ENCODE measurements at regions not wholly inside any gene's neighbourhood (a gene's known extent, or its start where the extent isn't known, plus 50 kb on each side); places are given as distances from the start of the nearest gene placed in this dataset.

DNA sequence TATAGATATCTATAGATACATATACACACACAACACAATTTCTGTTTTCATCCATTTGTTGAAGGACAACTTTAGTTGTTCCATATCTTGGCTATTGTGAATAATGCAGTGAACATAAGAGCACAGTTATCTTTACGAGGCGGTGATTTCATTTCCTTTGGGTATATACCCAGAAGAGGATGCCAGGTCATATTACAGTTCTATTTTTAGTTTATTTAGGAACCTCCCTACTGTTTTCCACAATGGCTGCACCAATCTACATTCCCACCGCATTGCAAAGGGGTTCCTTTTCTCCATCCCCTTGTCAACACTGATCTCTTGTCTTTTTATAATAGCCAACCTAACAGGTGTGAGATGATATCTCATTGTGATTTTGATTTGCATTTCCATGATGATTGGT is 143.4 kb upstream of the ARHGAP5 start:
- POLR2A ChIA-PET: interaction anchor here (1.3 kb wide), 1 partner anchor 513 kb away, joined by 3 read pairs; the partner anchor contains the start of gene HEATR5A
- no peaks in the 10 kb centered on the region for H3K36me3 ChIP-seq (ENCODE audit: control insufficient read depth in 2 of 2, insufficient read depth in 1 of 2, low read length in 2 of 2)
- H3K4me3 ChIP-seq (ENCODE audit: low read depth, low read length): no peak overlapping the region
- H3K4me1 ChIP-seq (ENCODE audit: control insufficient read depth, insufficient read depth, low read length): peaks cover 17% of the 10 kb centered on the region
- CTCF ChIA-PET: interaction anchor here (0.6 to 2.9 kb wide), 8 partner anchors 8 to 579 kb away, joined by 3 to 35 read pairs (median 6); no protein-coding TSS in a partner anchor
- no peak overlapping the region for H3K27ac ChIP-seq (ENCODE audit: extremely low read depth, low read depth, low read length)
- H3K9me3 ChIP-seq (ENCODE audit: control insufficient read depth, insufficient read depth, low read depth, low read length): no peaks in the 10 kb centered on the region
- TF ChIP-seq, protein P1, sequence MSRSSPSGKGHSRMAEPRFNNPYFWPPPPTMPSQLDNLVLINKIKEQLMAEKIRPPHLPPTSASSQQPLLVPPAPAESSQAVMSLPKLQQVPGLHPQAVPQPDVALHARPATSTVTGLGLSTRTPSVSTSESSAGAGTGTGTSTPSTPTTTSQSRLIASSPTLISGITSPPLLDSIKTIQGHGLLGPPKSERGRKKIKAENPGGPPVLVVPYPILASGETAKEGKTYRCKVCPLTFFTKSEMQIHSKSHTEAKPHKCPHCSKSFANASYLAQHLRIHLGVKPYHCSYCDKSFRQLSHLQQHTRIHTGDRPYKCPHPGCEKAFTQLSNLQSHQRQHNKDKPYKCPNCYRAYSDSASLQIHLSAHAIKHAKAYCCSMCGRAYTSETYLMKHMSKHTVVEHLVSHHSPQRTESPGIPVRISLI (tag by site-specific recombination; IDR thresholded peaks at IDR 0.05): no peak
- TF ChIP-seq ZNF202 (tag by site-specific recombination; IDR thresholded peaks at IDR 0.05; ENCODE audit: borderline replicate concordance): no peak
- 0 out of 2 replicates have a peak, but pooled peaks have one; percentile 13 for TF ChIP-seq KLF1 (tag by site-specific recombination; IDR thresholded peaks at IDR 0.05)
- TF ChIP-seq ZNF311 (tag by site-specific recombination; IDR thresholded peaks at IDR 0.05; ENCODE audit: borderline replicate concordance): no peak
- TF ChIP-seq ZNF23 (tag by site-specific recombination; IDR thresholded peaks at IDR 0.05; ENCODE audit: borderline replicate concordance): no peak
- no peak for TF ChIP-seq ZNF529 (tag by site-specific recombination; IDR thresholded peaks at IDR 0.05; ENCODE audit: insufficient replicate concordance)
- TF ChIP-seq ZNF266 (tag by site-specific recombination; IDR thresholded peaks at IDR 0.05; ENCODE audit: low read depth): no peak
- TF ChIP-seq ZNF302 (tag by site-specific recombination; IDR thresholded peaks at IDR 0.05; ENCODE audit: low read depth): no peak
- TF ChIP-seq ZNF239 (tag by site-specific recombination; IDR thresholded peaks at IDR 0.05): no peak
- TF ChIP-seq ZNF560 (tag by site-specific recombination; IDR thresholded peaks at IDR 0.05; ENCODE audit: borderline replicate concordance): no peak
- 0 out of 2 replicates have a peak, but pooled peaks have one; percentile 18 for TF ChIP-seq ZBTB21 (tag by site-specific recombination; IDR thresholded peaks at IDR 0.05)
- TF ChIP-seq HOXD13 (CRISPR knock-in tag; IDR thresholded peaks at IDR 0.05; ENCODE audit: borderline replicate concordance): no peak
- TF ChIP-seq ZNF48 (tag by site-specific recombination; IDR thresholded peaks at IDR 0.05): no peak
- no peak for TF ChIP-seq ZFP41 (tag by site-specific recombination; IDR thresholded peaks at IDR 0.05; ENCODE audit: borderline replicate concordance)
- peak; percentile 44; the same call in 1 of the 2 replicates for TF ChIP-seq MZF1 (tag by site-specific recombination; IDR thresholded peaks at IDR 0.05; ENCODE audit: borderline replicate concordance)
- peak; percentile 65; the same call in 1 of the 2 replicates for TF ChIP-seq ZNF10 (tag by site-specific recombination; IDR thresholded peaks at IDR 0.05)
- TF ChIP-seq, protein P2, sequence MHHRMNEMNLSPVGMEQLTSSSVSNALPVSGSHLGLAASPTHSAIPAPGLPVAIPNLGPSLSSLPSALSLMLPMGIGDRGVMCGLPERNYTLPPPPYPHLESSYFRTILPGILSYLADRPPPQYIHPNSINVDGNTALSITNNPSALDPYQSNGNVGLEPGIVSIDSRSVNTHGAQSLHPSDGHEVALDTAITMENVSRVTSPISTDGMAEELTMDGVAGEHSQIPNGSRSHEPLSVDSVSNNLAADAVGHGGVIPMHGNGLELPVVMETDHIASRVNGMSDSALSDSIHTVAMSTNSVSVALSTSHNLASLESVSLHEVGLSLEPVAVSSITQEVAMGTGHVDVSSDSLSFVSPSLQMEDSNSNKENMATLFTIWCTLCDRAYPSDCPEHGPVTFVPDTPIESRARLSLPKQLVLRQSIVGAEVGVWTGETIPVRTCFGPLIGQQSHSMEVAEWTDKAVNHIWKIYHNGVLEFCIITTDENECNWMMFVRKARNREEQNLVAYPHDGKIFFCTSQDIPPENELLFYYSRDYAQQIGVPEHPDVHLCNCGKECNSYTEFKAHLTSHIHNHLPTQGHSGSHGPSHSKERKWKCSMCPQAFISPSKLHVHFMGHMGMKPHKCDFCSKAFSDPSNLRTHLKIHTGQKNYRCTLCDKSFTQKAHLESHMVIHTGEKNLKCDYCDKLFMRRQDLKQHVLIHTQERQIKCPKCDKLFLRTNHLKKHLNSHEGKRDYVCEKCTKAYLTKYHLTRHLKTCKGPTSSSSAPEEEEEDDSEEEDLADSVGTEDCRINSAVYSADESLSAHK (tag by site-specific recombination; IDR thresholded peaks at IDR 0.05): no peak
- TF ChIP-seq, protein P3, sequence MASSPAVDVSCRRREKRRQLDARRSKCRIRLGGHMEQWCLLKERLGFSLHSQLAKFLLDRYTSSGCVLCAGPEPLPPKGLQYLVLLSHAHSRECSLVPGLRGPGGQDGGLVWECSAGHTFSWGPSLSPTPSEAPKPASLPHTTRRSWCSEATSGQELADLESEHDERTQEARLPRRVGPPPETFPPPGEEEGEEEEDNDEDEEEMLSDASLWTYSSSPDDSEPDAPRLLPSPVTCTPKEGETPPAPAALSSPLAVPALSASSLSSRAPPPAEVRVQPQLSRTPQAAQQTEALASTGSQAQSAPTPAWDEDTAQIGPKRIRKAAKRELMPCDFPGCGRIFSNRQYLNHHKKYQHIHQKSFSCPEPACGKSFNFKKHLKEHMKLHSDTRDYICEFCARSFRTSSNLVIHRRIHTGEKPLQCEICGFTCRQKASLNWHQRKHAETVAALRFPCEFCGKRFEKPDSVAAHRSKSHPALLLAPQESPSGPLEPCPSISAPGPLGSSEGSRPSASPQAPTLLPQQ (tag by site-specific recombination; IDR thresholded peaks at IDR 0.05): 0 out of 2 replicates have a peak, but pooled peaks have one; percentile 26
- peak; percentile 39; the same call in 1 of the 2 replicates for TF ChIP-seq ZBTB1 (tag by site-specific recombination; IDR thresholded peaks at IDR 0.05)
- no peak for TF ChIP-seq GLI4 (tag by site-specific recombination; IDR thresholded peaks at IDR 0.05)
- TF ChIP-seq, protein P4, sequence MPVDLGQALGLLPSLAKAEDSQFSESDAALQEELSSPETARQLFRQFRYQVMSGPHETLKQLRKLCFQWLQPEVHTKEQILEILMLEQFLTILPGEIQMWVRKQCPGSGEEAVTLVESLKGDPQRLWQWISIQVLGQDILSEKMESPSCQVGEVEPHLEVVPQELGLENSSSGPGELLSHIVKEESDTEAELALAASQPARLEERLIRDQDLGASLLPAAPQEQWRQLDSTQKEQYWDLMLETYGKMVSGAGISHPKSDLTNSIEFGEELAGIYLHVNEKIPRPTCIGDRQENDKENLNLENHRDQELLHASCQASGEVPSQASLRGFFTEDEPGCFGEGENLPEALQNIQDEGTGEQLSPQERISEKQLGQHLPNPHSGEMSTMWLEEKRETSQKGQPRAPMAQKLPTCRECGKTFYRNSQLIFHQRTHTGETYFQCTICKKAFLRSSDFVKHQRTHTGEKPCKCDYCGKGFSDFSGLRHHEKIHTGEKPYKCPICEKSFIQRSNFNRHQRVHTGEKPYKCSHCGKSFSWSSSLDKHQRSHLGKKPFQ (tag by site-specific recombination; IDR thresholded peaks at IDR 0.05): 0 out of 2 replicates have a peak, but pooled peaks have one; percentile 42
- TF ChIP-seq OSR2 (tag by site-specific recombination; IDR thresholded peaks at IDR 0.05): peak; percentile 79
- TF ChIP-seq ZFP69B (tag by site-specific recombination; IDR thresholded peaks at IDR 0.05): no peak
- TF ChIP-seq ZNF19 (tag by site-specific recombination; IDR thresholded peaks at IDR 0.05; ENCODE audit: low read depth): no peak
- TF ChIP-seq ZNF626 (tag by site-specific recombination; IDR thresholded peaks at IDR 0.05): no peak
- no peak for TF ChIP-seq ZNF140 (tag by site-specific recombination; IDR thresholded peaks at IDR 0.05)
- TF ChIP-seq, protein P5, sequence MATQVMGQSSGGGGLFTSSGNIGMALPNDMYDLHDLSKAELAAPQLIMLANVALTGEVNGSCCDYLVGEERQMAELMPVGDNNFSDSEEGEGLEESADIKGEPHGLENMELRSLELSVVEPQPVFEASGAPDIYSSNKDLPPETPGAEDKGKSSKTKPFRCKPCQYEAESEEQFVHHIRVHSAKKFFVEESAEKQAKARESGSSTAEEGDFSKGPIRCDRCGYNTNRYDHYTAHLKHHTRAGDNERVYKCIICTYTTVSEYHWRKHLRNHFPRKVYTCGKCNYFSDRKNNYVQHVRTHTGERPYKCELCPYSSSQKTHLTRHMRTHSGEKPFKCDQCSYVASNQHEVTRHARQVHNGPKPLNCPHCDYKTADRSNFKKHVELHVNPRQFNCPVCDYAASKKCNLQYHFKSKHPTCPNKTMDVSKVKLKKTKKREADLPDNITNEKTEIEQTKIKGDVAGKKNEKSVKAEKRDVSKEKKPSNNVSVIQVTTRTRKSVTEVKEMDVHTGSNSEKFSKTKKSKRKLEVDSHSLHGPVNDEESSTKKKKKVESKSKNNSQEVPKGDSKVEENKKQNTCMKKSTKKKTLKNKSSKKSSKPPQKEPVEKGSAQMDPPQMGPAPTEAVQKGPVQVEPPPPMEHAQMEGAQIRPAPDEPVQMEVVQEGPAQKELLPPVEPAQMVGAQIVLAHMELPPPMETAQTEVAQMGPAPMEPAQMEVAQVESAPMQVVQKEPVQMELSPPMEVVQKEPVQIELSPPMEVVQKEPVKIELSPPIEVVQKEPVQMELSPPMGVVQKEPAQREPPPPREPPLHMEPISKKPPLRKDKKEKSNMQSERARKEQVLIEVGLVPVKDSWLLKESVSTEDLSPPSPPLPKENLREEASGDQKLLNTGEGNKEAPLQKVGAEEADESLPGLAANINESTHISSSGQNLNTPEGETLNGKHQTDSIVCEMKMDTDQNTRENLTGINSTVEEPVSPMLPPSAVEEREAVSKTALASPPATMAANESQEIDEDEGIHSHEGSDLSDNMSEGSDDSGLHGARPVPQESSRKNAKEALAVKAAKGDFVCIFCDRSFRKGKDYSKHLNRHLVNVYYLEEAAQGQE (tag by site-specific recombination; IDR thresholded peaks at IDR 0.05): no peak
- TF ChIP-seq ZNF670 (tag by site-specific recombination; IDR thresholded peaks at IDR 0.05; ENCODE audit: low read depth): no peak

Data from HEK293 (cell line).